ENCODE measurements at regions not wholly inside any gene's neighbourhood (a gene's known extent, or its start where the extent isn't known, plus 50 kb on each side); places are given as distances from the start of the nearest gene placed in this dataset.
"Not testable (repeated sequence)": the region's sequence is repeated elsewhere in the genome, so short reads cannot be mapped to it uniquely, and the experiment has no call there.

DNA sequence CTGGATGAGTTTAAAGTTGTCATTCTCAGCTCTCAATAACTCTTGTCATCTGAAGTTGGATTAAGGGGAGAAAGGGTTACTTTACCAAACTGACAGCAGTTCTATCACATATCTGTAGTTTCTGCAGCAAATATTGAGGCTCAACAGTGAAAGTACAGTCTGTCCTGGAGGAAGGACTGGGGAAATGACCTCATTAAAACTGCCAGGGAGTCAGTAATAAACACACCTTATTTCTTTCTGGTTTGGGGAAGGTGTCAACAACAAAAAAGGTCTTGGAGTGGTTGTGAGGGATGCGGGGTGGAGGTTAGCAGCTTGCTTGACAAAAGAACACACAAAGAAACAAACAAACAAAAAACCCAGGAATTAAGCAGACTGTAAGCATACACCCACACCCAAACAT lies 1418.0 kb downstream of the STIM2 start:
- no peaks in the 10 kb centered on the region for H3F3A ChIP-seq (replicated peaks; ENCODE audit: low read depth)
- H3K4me3 ChIP-seq: no peak overlapping the region
- 0 out of 2 replicates have a peak, but pooled peaks cover 5% of the 10 kb centered on the region for H3K9me2 ChIP-seq (ENCODE audit: insufficient read depth)
- no peak for DNase-seq (ENCODE audit: low spot score)
- Mint-ChIP-seq H3K27ac (no peak overlapping the region), H3K9me3 (peaks cover 15% of the 10 kb centered on the region; the same call in 2 of the 3 replicates), H3K27me3 (ENCODE audit: insufficient read depth, low read depth, poor library complexity) (no peaks in the 10 kb centered on the region), H3K36me3 (ENCODE audit: low read depth) (peaks cover 12% of the 10 kb centered on the region), H3K4me3 (no peak overlapping the region), H3K4me1 (peaks cover 16% of the 10 kb centered on the region)
- no peak for ATAC-seq
- peak overlapping the region; percentile 30; the same call in 1 of the 2 replicates for H2AFZ ChIP-seq
- H3K79me2 ChIP-seq (replicated peaks; ENCODE audit: insufficient read depth): no peaks in the 10 kb centered on the region
- H3K27ac ChIP-seq (ENCODE audit: low read depth): no peak overlapping the region
- H3K4me2 ChIP-seq: no peak overlapping the region
- TF ChIP-seq ZNF331 (CRISPR knock-in tag; IDR thresholded peaks at IDR 0.05; ENCODE audit: low read depth): no peak
- TF ChIP-seq ZNF114 (CRISPR knock-in tag; IDR thresholded peaks at IDR 0.05): no peak
- TF ChIP-seq POLR2AphosphoS5 (IDR thresholded peaks at IDR 0.05; ENCODE audit: low read depth): no peak
- no peaks in the 10 kb centered on the region for H3K27me3 ChIP-seq (ENCODE audit: insufficient read depth)
- no peaks in the 10 kb centered on the region for H3K36me3 ChIP-seq (ENCODE audit: insufficient read depth)
- peaks cover 5% of the 10 kb centered on the region; the same call in 1 of the 2 replicates for H3K4me1 ChIP-seq (ENCODE audit: insufficient read depth)
- H4K20me1 ChIP-seq (replicated peaks; ENCODE audit: insufficient read depth): no peaks in the 10 kb centered on the region

- peaks cover 18% of the 10 kb centered on the region; the same call in 2 of the 3 replicates for H3K9me3 Mint-ChIP-seq
- H3K4me1 Mint-ChIP-seq: peaks cover 16% of the 10 kb centered on the region
- no peaks in the 10 kb centered on the region for H3F3A ChIP-seq (replicated peaks; ENCODE audit: low read depth)
- no peak overlapping the region for H3K4me3 Mint-ChIP-seq
- H3K4me1 ChIP-seq (ENCODE audit: insufficient read depth): peaks cover 5% of the 10 kb centered on the region; the same call in 1 of the 2 replicates
- no peaks in the 10 kb centered on the region for H3K27me3 Mint-ChIP-seq (ENCODE audit: insufficient read depth, low read depth, poor library complexity)
- no peaks in the 10 kb centered on the region for H3K36me3 ChIP-seq (ENCODE audit: insufficient read depth)
- TF ChIP-seq ZNF462 (CRISPR knock-in tag; IDR thresholded peaks at IDR 0.05): no peak
- TF ChIP-seq ZNF114 (CRISPR knock-in tag; IDR thresholded peaks at IDR 0.05): no peak
- TF ChIP-seq, protein P1, sequence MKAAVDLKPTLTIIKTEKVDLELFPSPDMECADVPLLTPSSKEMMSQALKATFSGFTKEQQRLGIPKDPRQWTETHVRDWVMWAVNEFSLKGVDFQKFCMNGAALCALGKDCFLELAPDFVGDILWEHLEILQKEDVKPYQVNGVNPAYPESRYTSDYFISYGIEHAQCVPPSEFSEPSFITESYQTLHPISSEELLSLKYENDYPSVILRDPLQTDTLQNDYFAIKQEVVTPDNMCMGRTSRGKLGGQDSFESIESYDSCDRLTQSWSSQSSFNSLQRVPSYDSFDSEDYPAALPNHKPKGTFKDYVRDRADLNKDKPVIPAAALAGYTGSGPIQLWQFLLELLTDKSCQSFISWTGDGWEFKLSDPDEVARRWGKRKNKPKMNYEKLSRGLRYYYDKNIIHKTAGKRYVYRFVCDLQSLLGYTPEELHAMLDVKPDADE (IDR thresholded peaks at IDR 0.05): no peak
- no peaks in the 10 kb centered on the region for H3K27me3 ChIP-seq (ENCODE audit: insufficient read depth)
- H4K20me1 ChIP-seq (replicated peaks; ENCODE audit: insufficient read depth): no peaks in the 10 kb centered on the region
- ATAC-seq (no peak), DNase-seq (ENCODE audit: low spot score) (no peak)
- H3K36me3 Mint-ChIP-seq (ENCODE audit: low read depth): peaks cover 17% of the 10 kb centered on the region
- no peak overlapping the region for H3K27ac Mint-ChIP-seq
- no peak overlapping the region for H2AFZ ChIP-seq
- 0 out of 2 replicates have a peak, but pooled peaks cover 5% of the 10 kb centered on the region for H3K9me2 ChIP-seq (ENCODE audit: insufficient read depth)
- H3K79me2 ChIP-seq (replicated peaks; ENCODE audit: insufficient read depth): no peaks in the 10 kb centered on the region
- H3K27ac ChIP-seq (ENCODE audit: low read depth): no peak overlapping the region
- no peak overlapping the region for H3K4me2 ChIP-seq
- no peak overlapping the region for H3K4me3 ChIP-seq
These were observed 1418.6 kb downstream of the STIM2 start for GRCh38 chr4:28279249-28279648.

- not testable (repeated sequence) for DNase-seq (ENCODE audit: low spot score)
- peaks cover 40% of the 10 kb centered on the region for H3K36me3 Mint-ChIP-seq (ENCODE audit: low read depth)
These were observed 1425.6 kb downstream of the STIM2 start for GRCh38 chr4:28286266-28286665.

More at GRCh38 chr4:28286266-28286665, 1425.6 kb downstream of the STIM2 start:
- H3K27me3 Mint-ChIP-seq (ENCODE audit: insufficient read depth, low read depth, poor library complexity); H3K9me2 ChIP-seq (ENCODE audit: insufficient read depth); H3K36me3 ChIP-seq (ENCODE audit: insufficient read depth); H3K4me3 Mint-ChIP-seq; H3K4me3 ChIP-seq; H4K20me1 ChIP-seq (replicated peaks; ENCODE audit: insufficient read depth); ATAC-seq; H2AFZ ChIP-seq; H3K27me3 ChIP-seq (ENCODE audit: insufficient read depth); H3K4me2 ChIP-seq; H3K4me1 ChIP-seq (ENCODE audit: insufficient read depth); H3K79me2 ChIP-seq (replicated peaks; ENCODE audit: insufficient read depth); H3K27ac ChIP-seq (ENCODE audit: low read depth); H3K27ac Mint-ChIP-seq; H3F3A ChIP-seq (replicated peaks; ENCODE audit: low read depth): not testable (repeated sequence)
- H3K9me3 Mint-ChIP-seq: peaks cover 46% of the 10 kb centered on the region
- H3K4me1 Mint-ChIP-seq: peaks cover 23% of the 10 kb centered on the region
